ENCODE measurements at regions not wholly inside any gene's neighbourhood (a gene's known extent, or its start where the extent isn't known, plus 50 kb on each side); places are given as distances from the start of the nearest gene placed in this dataset.

- DNase-seq, result no peak
These were observed 360.5 kb upstream of the DAB1 start for GRCh38 chr1:57784356-57784755.

- DNase-seq, result no peak
These were observed 358.5 kb upstream of the DAB1 start for GRCh38 chr1:57782357-57782756.

GRCh38 chr1:57772580-57773195, 348.8 kb upstream of the DAB1 start:
- DNase-seq, result no peak

GRCh38 chr1:57770772-57771171, 346.9 kb upstream of the DAB1 start:
- DNase-seq, result no peak

GRCh38 chr1:57770236-57770635, 346.4 kb upstream of the DAB1 start:
- DNase-seq, result no peak

- DNase-seq, result no peak
These were observed 337.8 kb upstream of the DAB1 start for GRCh38 chr1:57761628-57762027.

- DNase-seq, result no peak
These were observed 329.0 kb upstream of the DAB1 start for GRCh38 chr1:57752843-57753242.

GRCh38 chr1:57748719-57749118, 324.9 kb upstream of the DAB1 start:
- DNase-seq, result no peak

- DNase-seq, result no peak
These were observed 324.0 kb upstream of the DAB1 start for GRCh38 chr1:57747818-57748217.

GRCh38 chr1:57741521-57741920, 317.7 kb upstream of the DAB1 start:
- no peak for DNase-seq

- DNase-seq, result no peak
These were observed 313.1 kb upstream of the DAB1 start for GRCh38 chr1:57736940-57737339.

- DNase-seq, result no peak
These were observed 305.3 kb upstream of the DAB1 start for GRCh38 chr1:57729181-57729580.

- DNase-seq, result no peak
These were observed 303.3 kb upstream of the DAB1 start for GRCh38 chr1:57727121-57727520.

- no peak for DNase-seq
These were observed 301.5 kb upstream of the DAB1 start for GRCh38 chr1:57725318-57725717.

- no peak for DNase-seq
These were observed 300.7 kb upstream of the DAB1 start for GRCh38 chr1:57724535-57724934.

GRCh38 chr1:57722285-57722978, 298.6 kb upstream of the DAB1 start:
- DNase-seq, result no peak

- no peak for DNase-seq
These were observed 297.1 kb upstream of the DAB1 start for GRCh38 chr1:57721001-57721400.

GRCh38 chr1:57719274-57719673, 295.4 kb upstream of the DAB1 start:
- DNase-seq, result no peak

GRCh38 chr1:57713501-57713900, 289.6 kb upstream of the DAB1 start:
- no peak for DNase-seq

- no peak for DNase-seq
These were observed 289.0 kb upstream of the DAB1 start for GRCh38 chr1:57712846-57713245.

GRCh38 chr1:57711326-57711725, 287.5 kb upstream of the DAB1 start:
- DNase-seq, result no peak

GRCh38 chr1:57707631-57708030, 283.8 kb upstream of the DAB1 start:
- DNase-seq, result no peak

- DNase-seq, result no peak
These were observed 281.0 kb upstream of the DAB1 start for GRCh38 chr1:57704811-57705210.

GRCh38 chr1:57704231-57704630, 280.4 kb upstream of the DAB1 start:
- DNase-seq, result no peak

GRCh38 chr1:57696904-57697303, 273.0 kb upstream of the DAB1 start:
- DNase-seq, result no peak

Data from stimulated activated CD4-positive, alpha-beta T cell treated with anti-CD3 and anti-CD28 coated beads, Interleukin-4, amount 100 ng/mL, for 24 hours (primary cell).